SK-N-SH (cell line): ENCODE measurements at regions not wholly inside any gene's neighbourhood (a gene's known extent, or its start where the extent isn't known, plus 50 kb on each side); places are given as distances from the start of the nearest gene placed in this dataset.

Experiments used
- CHD2 ChIP-seq: fragments of 150-350 bp; IDR thresholded peaks from 2 replicates; pipeline ENCODE4 v1.6.1; 2018; ENCODE audit warnings: low read length; ENCODE audit not compliant: partially characterized antibody
- EP300 ChIP-seq, 2 experiments: IDR thresholded peaks; 2 replicates each; pipeline versions ENCODE4 v1.4.0 to v1.6.1; 2012; ENCODE audit warnings: borderline replicate concordance in 1 of 2, low read depth in 1 of 2, low read length in 1 of 2
- FOSL2 ChIP-seq: IDR thresholded peaks from 2 replicates; pipeline ENCODE4 v1.4.0; 2012; ENCODE audit warnings: low read depth, mild to moderate bottlenecking, moderate library complexity, borderline replicate concordance
- GATA2 ChIP-seq: sonication (generic); formaldehyde crosslinking; IDR thresholded peaks from 2 replicates; pipeline ENCODE4 v1.5.0; 2020; ENCODE audit warnings: mild to moderate bottlenecking, missing genetic modification reagents
- POLR2AphosphoS5 ChIP-seq: IDR thresholded peaks from 2 replicates; pipeline ENCODE4 v1.6.1; 2012; ENCODE audit warnings: low read depth, low read length
- RCOR1 ChIP-seq: fragments of 150-350 bp; IDR thresholded peaks from 2 replicates; pipeline ENCODE4 v1.6.1; 2017; ENCODE audit warnings: antibody characterized with exemption, low read length
- RXRA ChIP-seq: IDR thresholded peaks from 2 replicates; pipeline ENCODE4 v1.4.0; 2012; ENCODE audit warnings: low read depth, mild to moderate bottlenecking, borderline replicate concordance
- SIN3A ChIP-seq: IDR thresholded peaks from 2 replicates; pipeline ENCODE4 v1.6.1; 2012; ENCODE audit warnings: low read depth, mild to moderate bottlenecking, low read length, moderate library complexity, borderline replicate concordance
- TAF1 ChIP-seq: IDR thresholded peaks from 2 replicates; pipeline ENCODE4 v1.6.1; 2012; ENCODE audit warnings: low read depth, mild to moderate bottlenecking, low read length, moderate library complexity, borderline replicate concordance
- TF ChIP-seq, protein P1 (sequence below): fragments of 200-600 bp; sonication (generic); IDR thresholded peaks from 2 replicates; pipeline ENCODE4 v1.6.1; 2017; ENCODE audit warnings: antibody characterized with exemption, mild to moderate bottlenecking, moderate library complexity
- TF ChIP-seq, protein P2 (sequence below): IDR thresholded peaks from 2 replicates; pipeline ENCODE4 v1.4.0; 2012; ENCODE audit warnings: low read depth

DNA sequence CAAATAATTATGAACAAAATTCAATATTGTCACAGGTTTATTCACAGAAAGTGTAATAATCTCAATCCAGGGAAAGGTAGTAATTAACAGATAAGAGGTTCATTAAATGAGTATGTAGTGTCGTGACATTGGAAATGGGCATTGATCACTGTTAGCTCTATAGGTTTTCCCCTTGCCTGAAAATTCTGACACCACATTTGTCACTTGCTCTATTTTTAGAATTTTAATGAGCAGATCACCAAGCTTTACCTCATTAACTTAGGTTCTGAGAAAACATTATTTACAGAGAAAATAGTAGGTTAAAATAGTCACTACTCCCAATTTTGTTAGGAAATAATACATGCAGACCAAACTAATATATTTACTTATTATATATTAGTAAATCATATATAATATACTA lies 344.0 kb downstream of the DSC3 start:
- TF ChIP-seq, protein P1, sequence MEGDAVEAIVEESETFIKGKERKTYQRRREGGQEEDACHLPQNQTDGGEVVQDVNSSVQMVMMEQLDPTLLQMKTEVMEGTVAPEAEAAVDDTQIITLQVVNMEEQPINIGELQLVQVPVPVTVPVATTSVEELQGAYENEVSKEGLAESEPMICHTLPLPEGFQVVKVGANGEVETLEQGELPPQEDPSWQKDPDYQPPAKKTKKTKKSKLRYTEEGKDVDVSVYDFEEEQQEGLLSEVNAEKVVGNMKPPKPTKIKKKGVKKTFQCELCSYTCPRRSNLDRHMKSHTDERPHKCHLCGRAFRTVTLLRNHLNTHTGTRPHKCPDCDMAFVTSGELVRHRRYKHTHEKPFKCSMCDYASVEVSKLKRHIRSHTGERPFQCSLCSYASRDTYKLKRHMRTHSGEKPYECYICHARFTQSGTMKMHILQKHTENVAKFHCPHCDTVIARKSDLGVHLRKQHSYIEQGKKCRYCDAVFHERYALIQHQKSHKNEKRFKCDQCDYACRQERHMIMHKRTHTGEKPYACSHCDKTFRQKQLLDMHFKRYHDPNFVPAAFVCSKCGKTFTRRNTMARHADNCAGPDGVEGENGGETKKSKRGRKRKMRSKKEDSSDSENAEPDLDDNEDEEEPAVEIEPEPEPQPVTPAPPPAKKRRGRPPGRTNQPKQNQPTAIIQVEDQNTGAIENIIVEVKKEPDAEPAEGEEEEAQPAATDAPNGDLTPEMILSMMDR, result no peak
- TF ChIP-seq, protein P2, sequence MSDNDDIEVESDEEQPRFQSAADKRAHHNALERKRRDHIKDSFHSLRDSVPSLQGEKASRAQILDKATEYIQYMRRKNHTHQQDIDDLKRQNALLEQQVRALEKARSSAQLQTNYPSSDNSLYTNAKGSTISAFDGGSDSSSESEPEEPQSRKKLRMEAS, result no peak
- no peak for TF ChIP-seq POLR2AphosphoS5
- no peak for TF ChIP-seq GATA2 (CRISPR knock-in tag)
- TF ChIP-seq TAF1, result no peak
- TF ChIP-seq RCOR1, result no peak
- no peak for TF ChIP-seq RXRA
- no peak for TF ChIP-seq CHD2
- no peak for TF ChIP-seq EP300 (IDR thresholded peaks at IDR 0.05; ENCODE audit: borderline replicate concordance in 1 of 2, low read depth in 1 of 2, low read length in 1 of 2)
- no peak for TF ChIP-seq FOSL2
- no peak for TF ChIP-seq SIN3A
